HCT116 (cell line): ENCODE measurements at regions not wholly inside any gene's neighbourhood (a gene's known extent, or its start where the extent isn't known, plus 50 kb on each side); places are given as distances from the start of the nearest gene placed in this dataset.

Source experiments
- ATAC-seq: fragments of 200-7000 bp; cut with Tn5 transposase; 2 replicates; pipeline ENCODE4 v1.9.1; 2020; ENCODE audit warnings: mild to moderate bottlenecking, moderate library complexity
- BruUV-seq: library from RNA; stranded (reverse); fragments of 400-500 nt; replicated peaks from 2 replicates; lab custom pipeline; 2021; lab: Mats Ljungman, UMichigan
- CTCF ChIA-PET: fragments of 300-600 bp; sonication (Branson Sonifier 250); formaldehyde crosslinking; loops from one replicate; lab custom pipeline; 2021; ENCODE audit warnings: antibody characterized with exemption; lab: Charles Lee
- POLR2A ChIA-PET: fragments of 300-600, 350-600 bp; sonication (Branson Sonifier 250); formaldehyde crosslinking; loops from one replicate; lab custom pipeline; 2021; ENCODE audit warnings: antibody characterized with exemption; lab: Charles Lee
- RAD21 ChIA-PET, 2 experiments: fragments of 300-600 bp; sonication (Branson Sonifier 250); formaldehyde crosslinking; loops; one replicate each; lab custom pipeline; 2023; ENCODE audit warnings: low total read pairs in 2 of 2; ENCODE audit not compliant: uncharacterized antibody in 2 of 2, unreplicated experiment in 2 of 2, low non-redundant PET in 1 of 2; lab: Charles Lee
- DNase-seq: peaks from one replicate; pipeline ENCODE4 v3.0.0-alpha.2; 2010; ENCODE audit warnings: low read depth, low spot score
- H2AFZ ChIP-seq: fragments of 200-600 bp; shearing (Covaris generic), sonication (generic); 2 replicates; pipeline ENCODE4 v1.6.1; 2017; ENCODE audit warnings: low read depth, mixed run types, mixed read lengths, antibody characterized with exemption, low read length; ENCODE audit not compliant: poor library complexity, severe bottlenecking
- H3K27ac ChIP-seq: 2 replicates; pipeline ENCODE4 v1.5.1; 2012; ENCODE audit warnings: low read depth, low read length
- H3K27me3 ChIP-seq: fragments of 200-600 bp; sonication (generic); 2 replicates; pipeline ENCODE4 v1.6.1; 2016; ENCODE audit warnings: mixed run types, low read length, mixed read lengths; ENCODE audit not compliant: insufficient read depth
- H3K36me3 ChIP-seq, 2 experiments: fragments of 200-500 bp in 1 of 2; fragments of 200-600 bp in 1 of 2; sonication (Bioruptor generic) in 1 of 2; sonication (generic) in 1 of 2; 2 replicates each; pipeline versions ENCODE4 v1.5.1 to v1.6.1; 2014 to 2016; ENCODE audit warnings: low read length in 2 of 2, inconsistent platforms in 1 of 2, mixed read lengths in 1 of 2, mixed run types in 1 of 2; ENCODE audit not compliant: insufficient read depth in 2 of 2, control insufficient read depth in 1 of 2
- H3K4me1 ChIP-seq, 2 experiments: fragments of 200-600 bp in 1 of 2; sonication (generic) in 1 of 2; 2 replicates each; pipeline versions ENCODE4 v1.5.1 to v1.6.1; 2012 to 2017; ENCODE audit warnings: low read length in 2 of 2, inconsistent platforms in 1 of 2, mild to moderate bottlenecking in 1 of 2, mixed read lengths in 1 of 2, mixed run types in 1 of 2, moderate library complexity in 1 of 2; ENCODE audit not compliant: insufficient read depth in 2 of 2, control insufficient read depth in 1 of 2
- H3K4me2 ChIP-seq: fragments of 200-600 bp; sonication (generic); 2 replicates; pipeline ENCODE4 v1.6.1; 2017; ENCODE audit warnings: mixed run types, low read length, mixed read lengths
- H3K4me3 ChIP-seq, 2 experiments: fragments of 200-600 bp in 1 of 2; sonication (generic) in 1 of 2; replicated peaks in 1 of 2; 2 replicates each; pipeline ENCODE4 v1.5.1; 2011 to 2016; ENCODE audit warnings: low read length in 2 of 2, control low read depth in 1 of 2, low read depth in 1 of 2, mild to moderate bottlenecking in 1 of 2, mixed read lengths in 1 of 2, mixed run types in 1 of 2
- H3K79me2 ChIP-seq: fragments of 200-600 bp; sonication (generic); 2 replicates; pipeline ENCODE4 v1.6.1; 2017; ENCODE audit warnings: mild to moderate bottlenecking, mixed run types, low read length, moderate library complexity, mixed read lengths; ENCODE audit not compliant: insufficient read depth
- H3K9ac ChIP-seq: fragments of 200-600 bp; sonication (generic); 2 replicates; pipeline ENCODE4 v1.6.1; 2016; ENCODE audit warnings: low read length, mixed read lengths
- H3K9me2 ChIP-seq: fragments of 200-600 bp; sonication (generic), shearing (Covaris generic); 2 replicates; pipeline ENCODE4 v1.6.1; 2017; ENCODE audit warnings: mixed run types, mild to moderate bottlenecking, moderate library complexity; ENCODE audit not compliant: insufficient read depth
- H3K9me3 ChIP-seq, 2 experiments: fragments of 200-500 bp in 1 of 2; fragments of 200-600 bp in 1 of 2; sonication (Bioruptor generic) in 1 of 2; sonication (generic) in 1 of 2; 2 replicates each; pipeline ENCODE4 v1.6.1; 2014 to 2017; ENCODE audit warnings: low read length in 2 of 2, mixed read lengths in 2 of 2, inconsistent platforms in 1 of 2, low read depth in 1 of 2, mild to moderate bottlenecking in 1 of 2, mixed run types in 1 of 2, moderate library complexity in 1 of 2; ENCODE audit not compliant: control insufficient read depth in 1 of 2, insufficient read depth in 1 of 2
- H4K20me1 ChIP-seq: fragments of 200-600 bp; sonication (generic), shearing (Covaris generic); 2 replicates; pipeline ENCODE4 v1.6.1; 2017; ENCODE audit warnings: mixed run types, mild to moderate bottlenecking, moderate library complexity; ENCODE audit not compliant: insufficient read depth
- CBX3 ChIP-seq: IDR thresholded peaks from 2 replicates; pipeline ENCODE4 v1.6.1; 2012; ENCODE audit warnings: low read depth
- ELF1 ChIP-seq: IDR thresholded peaks from 2 replicates; pipeline ENCODE4 v1.6.1; 2012; ENCODE audit warnings: low read depth, borderline replicate concordance
- FOSL1 ChIP-seq: IDR thresholded peaks from 2 replicates; pipeline ENCODE4 v1.6.1; 2012; ENCODE audit warnings: low read depth
- JUND ChIP-seq: IDR thresholded peaks from 2 replicates; pipeline ENCODE4 v1.6.1; 2012
- MAX ChIP-seq: IDR thresholded peaks from 2 replicates; pipeline ENCODE4 v1.6.1; 2012
- POLR2A ChIP-seq: IDR thresholded peaks from 2 replicates; pipeline ENCODE4 v1.7.0; 2011; ENCODE audit warnings: borderline replicate concordance; ENCODE audit not compliant: insufficient read depth, insufficient read length; ENCODE audit errors: extremely low read depth
- POLR2AphosphoS5 ChIP-seq: IDR thresholded peaks from 2 replicates; pipeline ENCODE4 v1.6.1; 2011; ENCODE audit warnings: mild to moderate bottlenecking, low read depth, low read length, moderate library complexity
- RAD21 ChIP-seq: IDR thresholded peaks from 2 replicates; pipeline ENCODE4 v1.6.1; 2012; ENCODE audit warnings: low read depth, mild to moderate bottlenecking
- SIN3A ChIP-seq: IDR thresholded peaks from 2 replicates; pipeline ENCODE4 v1.6.1; 2012; ENCODE audit warnings: low read depth
- SP1 ChIP-seq: IDR thresholded peaks from 2 replicates; pipeline ENCODE4 v1.6.1; 2012; ENCODE audit warnings: low read depth
- TCF7L2 ChIP-seq: IDR thresholded peaks from 2 replicates; pipeline ENCODE4 v1.7.0; 2011; ENCODE audit warnings: borderline replicate concordance, inconsistent platforms; ENCODE audit not compliant: insufficient read depth, insufficient read length; ENCODE audit errors: extremely low read depth
- YY1 ChIP-seq: IDR thresholded peaks from 2 replicates; pipeline ENCODE4 v1.6.1; 2011; ENCODE audit warnings: low read length, low read depth, moderate library complexity, mild to moderate bottlenecking; ENCODE audit not compliant: insufficient replicate concordance; ENCODE audit errors: extremely low read depth
- ZBTB33 ChIP-seq: IDR thresholded peaks from 2 replicates; pipeline ENCODE4 v1.6.1; 2011; ENCODE audit warnings: mild to moderate bottlenecking, low read length, moderate library complexity; ENCODE audit not compliant: insufficient replicate concordance; ENCODE audit errors: extremely low read depth
- intact Hi-C: fragments of 100-400 bp; cut with micrococcal nuclease; formaldehyde crosslinking; loops from 2 replicates; pipeline ENCODE4 v1.10.0; 2022

- Histone ChIP-seq H4K20me1 (no peaks in the 10 kb centered on the region), H2AFZ (peak overlapping the region; percentile 67), H3K27ac (peak overlapping the region; percentile 69), H3K4me2 (peak overlapping the region; percentile 60), H3K27me3 (no peaks in the 10 kb centered on the region), H3K79me2 (no peaks in the 10 kb centered on the region), H3K36me3 (no peaks in the 10 kb centered on the region), H3K9me2 (no peaks in the 10 kb centered on the region), H3K4me1 (peaks cover 26 to 39% of the 10 kb centered on the region in 2 experiments), H3K4me3 (peak overlapping the region in 1 of 2 experiments; percentile 31; a peak in 2 of 4 replicates), H3K9me3 (no peaks in the 10 kb centered on the region), H3K9ac (peak overlapping the region; percentile 48)
- RAD21 ChIA-PET, result no interaction called here
- intact Hi-C loops, result no loop called here
- ATAC-seq (peak; percentile 95), DNase-seq (peak; percentile 94)
- no TSS peak for BruUV-seq
- POLR2A ChIA-PET, result no interaction called here
- CTCF ChIA-PET, result interaction anchor here (1.0 kb wide), 1 partner anchor 700 kb away, joined by 3 read pairs; no protein-coding TSS in a partner anchor
- TF ChIP-seq POLR2A (no peak), ELF1 (no peak), RAD21 (peak; percentile 2; the same call in 1 of the 2 replicates), SP1 (peak; percentile 25), POLR2AphosphoS5 (peak; percentile 26; the same call in 1 of the 2 replicates), JUND (peak; percentile 84), YY1 (peak; percentile 54), ZBTB33 (peak; percentile 61), CBX3 (peak; percentile 31; the same call in 1 of the 2 replicates), SIN3A (no peak; the same call in 1 of the 2 replicates), MAX (peak; percentile 12; the same call in 1 of the 2 replicates), TCF7L2 (peak; percentile 40), FOSL1 (peak; percentile 93)
Measured at GRCh38 chr10:58919927-58920654, 256.4 kb upstream of the PHYHIPL start.
